ENCODE measurements at regions not wholly inside any gene's neighbourhood (a gene's known extent, or its start where the extent isn't known, plus 50 kb on each side); places are given as distances from the start of the nearest gene placed in this dataset.

- H3K36me3 ChIP-seq (ENCODE audit: control insufficient read depth, insufficient read depth, low read length), result no peaks in the 10 kb centered on the region
- H3K27ac ChIP-seq (ENCODE audit: low read depth, low read length), result no peak overlapping the region
- H3K9ac ChIP-seq (ENCODE audit: low read length), result no peak overlapping the region
- no peaks in the 10 kb centered on the region for H3K9me3 ChIP-seq (ENCODE audit: control insufficient read depth, insufficient read depth, low read depth, low read length)
- H3K27me3 ChIP-seq (ENCODE audit: control insufficient read depth, insufficient read depth, low read length), result no peaks in the 10 kb centered on the region
- no peak overlapping the region for H3K4me3 ChIP-seq (ENCODE audit: low read depth, low read length)
- no peaks in the 10 kb centered on the region for H3K4me1 ChIP-seq (ENCODE audit: control insufficient read depth, insufficient read depth, low read length)
Observed at GRCh38 chr4:104385713-104386112, 109.0 kb downstream of the CXXC4 start.

- Histone ChIP-seq H3K36me3 (ENCODE audit: control insufficient read depth, insufficient read depth, low read length) (no peaks in the 10 kb centered on the region), H3K9me3 (ENCODE audit: control insufficient read depth, insufficient read depth, low read depth, low read length) (no peaks in the 10 kb centered on the region), H3K27ac (ENCODE audit: low read depth, low read length) (no peak overlapping the region), H3K4me1 (ENCODE audit: control insufficient read depth, insufficient read depth, low read length) (no peaks in the 10 kb centered on the region), H3K27me3 (ENCODE audit: control insufficient read depth, insufficient read depth, low read length) (no peaks in the 10 kb centered on the region), H3K9ac (ENCODE audit: low read length) (no peak overlapping the region), H3K4me3 (ENCODE audit: low read depth, low read length) (no peak overlapping the region)
Observed at GRCh38 chr4:104382961-104383360, 111.7 kb downstream of the CXXC4 start.

GRCh38 chr4:104381729-104382128 lies 113.0 kb downstream of the CXXC4 start:
- H3K27ac ChIP-seq (ENCODE audit: low read depth, low read length), result no peak overlapping the region
- H3K9ac ChIP-seq (ENCODE audit: low read length), result no peak overlapping the region

GRCh38 chr4:104365618-104366017 lies 129.1 kb downstream of the CXXC4 start:
- no peaks in the 10 kb centered on the region for H3K9me3 ChIP-seq (ENCODE audit: control insufficient read depth, insufficient read depth, low read depth, low read length)
- no peak overlapping the region for H3K27ac ChIP-seq (ENCODE audit: low read depth, low read length)
- no peaks in the 10 kb centered on the region for H3K27me3 ChIP-seq (ENCODE audit: control insufficient read depth, insufficient read depth, low read length)
- H3K4me3 ChIP-seq (ENCODE audit: low read depth, low read length), result no peak overlapping the region
- no peak overlapping the region for H3K9ac ChIP-seq (ENCODE audit: low read length)
- no peaks in the 10 kb centered on the region for H3K36me3 ChIP-seq (ENCODE audit: control insufficient read depth, insufficient read depth, low read length)
- no peaks in the 10 kb centered on the region for H3K4me1 ChIP-seq (ENCODE audit: control insufficient read depth, insufficient read depth, low read length)

More at GRCh38 chr4:104381729-104382128, 113.0 kb downstream of the CXXC4 start:
- no peaks in the 10 kb centered on the region for H3K27me3 ChIP-seq (ENCODE audit: control insufficient read depth, insufficient read depth, low read length)
- no peak overlapping the region for H3K4me3 ChIP-seq (ENCODE audit: low read depth, low read length)
- H3K36me3 ChIP-seq (ENCODE audit: control insufficient read depth, insufficient read depth, low read length), result no peaks in the 10 kb centered on the region
- no peaks in the 10 kb centered on the region for H3K4me1 ChIP-seq (ENCODE audit: control insufficient read depth, insufficient read depth, low read length)
- H3K9me3 ChIP-seq (ENCODE audit: control insufficient read depth, insufficient read depth, low read depth, low read length), result no peaks in the 10 kb centered on the region

GRCh38 chr4:104353481-104353880 lies 141.2 kb downstream of the CXXC4 start:
- H3K27ac ChIP-seq (ENCODE audit: low read depth, low read length), result no peak overlapping the region
- H3K9me3 ChIP-seq (ENCODE audit: control insufficient read depth, insufficient read depth, low read depth, low read length), result no peaks in the 10 kb centered on the region; the same call in 1 of the 2 replicates
- H3K4me3 ChIP-seq (ENCODE audit: low read depth, low read length), result no peak overlapping the region
- H3K36me3 ChIP-seq (ENCODE audit: control insufficient read depth, insufficient read depth, low read length), result no peaks in the 10 kb centered on the region
- no peaks in the 10 kb centered on the region for H3K4me1 ChIP-seq (ENCODE audit: control insufficient read depth, insufficient read depth, low read length)
- no peaks in the 10 kb centered on the region for H3K27me3 ChIP-seq (ENCODE audit: control insufficient read depth, insufficient read depth, low read length)
- H3K9ac ChIP-seq (ENCODE audit: low read length), result no peak overlapping the region

GRCh38 chr4:104352211-104352610 lies 142.5 kb downstream of the CXXC4 start:
- no peak overlapping the region for H3K9ac ChIP-seq (ENCODE audit: low read length)
- H3K27ac ChIP-seq (ENCODE audit: low read depth, low read length), result no peak overlapping the region
- no peaks in the 10 kb centered on the region for H3K27me3 ChIP-seq (ENCODE audit: control insufficient read depth, insufficient read depth, low read length)
- no peaks in the 10 kb centered on the region; the same call in 1 of the 2 replicates for H3K9me3 ChIP-seq (ENCODE audit: control insufficient read depth, insufficient read depth, low read depth, low read length)
- no peaks in the 10 kb centered on the region for H3K4me1 ChIP-seq (ENCODE audit: control insufficient read depth, insufficient read depth, low read length)
- H3K4me3 ChIP-seq (ENCODE audit: low read depth, low read length), result no peak overlapping the region
- no peaks in the 10 kb centered on the region for H3K36me3 ChIP-seq (ENCODE audit: control insufficient read depth, insufficient read depth, low read length)

- H3K9ac ChIP-seq (ENCODE audit: low read length), result no peak overlapping the region
- H3K9me3 ChIP-seq (ENCODE audit: control insufficient read depth, insufficient read depth, low read depth, low read length), result no peaks in the 10 kb centered on the region; the same call in 1 of the 2 replicates
- no peak overlapping the region for H3K4me3 ChIP-seq (ENCODE audit: low read depth, low read length)
- no peaks in the 10 kb centered on the region for H3K36me3 ChIP-seq (ENCODE audit: control insufficient read depth, insufficient read depth, low read length)
- no peaks in the 10 kb centered on the region for H3K27me3 ChIP-seq (ENCODE audit: control insufficient read depth, insufficient read depth, low read length)
- no peak overlapping the region for H3K27ac ChIP-seq (ENCODE audit: low read depth, low read length)
- no peaks in the 10 kb centered on the region for H3K4me1 ChIP-seq (ENCODE audit: control insufficient read depth, insufficient read depth, low read length)
Observed at GRCh38 chr4:104351706-104352105, 143.0 kb downstream of the CXXC4 start.

- H3K9ac ChIP-seq (ENCODE audit: low read length), result no peak overlapping the region
- no peak overlapping the region for H3K4me3 ChIP-seq (ENCODE audit: low read depth, low read length)
- peaks cover 8% of the 10 kb centered on the region; the same call in 1 of the 2 replicates for H3K9me3 ChIP-seq (ENCODE audit: control insufficient read depth, insufficient read depth, low read depth, low read length)
- H3K27ac ChIP-seq (ENCODE audit: low read depth, low read length), result no peak overlapping the region
- no peaks in the 10 kb centered on the region for H3K4me1 ChIP-seq (ENCODE audit: control insufficient read depth, insufficient read depth, low read length)
- H3K27me3 ChIP-seq (ENCODE audit: control insufficient read depth, insufficient read depth, low read length), result no peaks in the 10 kb centered on the region
- H3K36me3 ChIP-seq (ENCODE audit: control insufficient read depth, insufficient read depth, low read length), result no peaks in the 10 kb centered on the region
Observed at GRCh38 chr4:104345598-104346242, 149.0 kb downstream of the CXXC4 start.

GRCh38 chr4:104344342-104344980 lies 150.2 kb downstream of the CXXC4 start:
- Histone ChIP-seq H3K36me3 (ENCODE audit: control insufficient read depth, insufficient read depth, low read length) (no peaks in the 10 kb centered on the region), H3K9ac (ENCODE audit: low read length) (no peak overlapping the region), H3K27ac (ENCODE audit: low read depth, low read length) (no peak overlapping the region), H3K4me1 (ENCODE audit: control insufficient read depth, insufficient read depth, low read length) (no peaks in the 10 kb centered on the region), H3K9me3 (ENCODE audit: control insufficient read depth, insufficient read depth, low read depth, low read length) (peaks cover 8% of the 10 kb centered on the region; the same call in 1 of the 2 replicates), H3K27me3 (ENCODE audit: control insufficient read depth, insufficient read depth, low read length) (no peaks in the 10 kb centered on the region), H3K4me3 (ENCODE audit: low read depth, low read length) (no peak overlapping the region)

- Histone ChIP-seq H3K4me1 (ENCODE audit: control insufficient read depth, insufficient read depth, low read length) (no peaks in the 10 kb centered on the region; the same call in 1 of the 2 replicates), H3K27ac (ENCODE audit: low read depth, low read length) (no peak overlapping the region), H3K27me3 (ENCODE audit: control insufficient read depth, insufficient read depth, low read length) (no peaks in the 10 kb centered on the region), H3K9me3 (ENCODE audit: control insufficient read depth, insufficient read depth, low read depth, low read length) (no peaks in the 10 kb centered on the region), H3K36me3 (ENCODE audit: control insufficient read depth, insufficient read depth, low read length) (no peaks in the 10 kb centered on the region), H3K9ac (ENCODE audit: low read length) (no peak overlapping the region), H3K4me3 (ENCODE audit: low read depth, low read length) (no peak overlapping the region)
Observed at GRCh38 chr4:104334410-104334809, 160.3 kb downstream of the CXXC4 start.

- no peaks in the 10 kb centered on the region for H3K36me3 ChIP-seq (ENCODE audit: control insufficient read depth, insufficient read depth, low read length)
- H3K9me3 ChIP-seq (ENCODE audit: control insufficient read depth, insufficient read depth, low read depth, low read length), result 0 out of 2 replicates have a peak, but pooled peaks cover 5% of the 10 kb centered on the region
- no peak overlapping the region for H3K27ac ChIP-seq (ENCODE audit: low read depth, low read length)
- no peak overlapping the region for H3K9ac ChIP-seq (ENCODE audit: low read length)
- no peak overlapping the region for H3K4me3 ChIP-seq (ENCODE audit: low read depth, low read length)
- no peaks in the 10 kb centered on the region for H3K27me3 ChIP-seq (ENCODE audit: control insufficient read depth, insufficient read depth, low read length)
- no peaks in the 10 kb centered on the region; the same call in 1 of the 2 replicates for H3K4me1 ChIP-seq (ENCODE audit: control insufficient read depth, insufficient read depth, low read length)
Observed at GRCh38 chr4:104330125-104330905, 164.4 kb downstream of the CXXC4 start.

All from HUES6 (cell line).